NCI-H2029 (cell line): ENCODE measurements at regions not wholly inside any gene's neighbourhood (a gene's known extent, or its start where the extent isn't known, plus 50 kb on each side); places are given as distances from the start of the nearest gene placed in this dataset.

Experiments used
- DNase-seq: peaks from one replicate; lab custom pipeline; 2025; lab: John Stamatoyannopoulos, UW

- peak; percentile 25 for DNase-seq
Measured at GRCh38 chr5:74916831-74917710, 50.9 kb upstream of the FAM169A start.
